GM18508 (cell line): ENCODE measurements at regions not wholly inside any gene's neighbourhood (a gene's known extent, or its start where the extent isn't known, plus 50 kb on each side); places are given as distances from the start of the nearest gene placed in this dataset.
"Not testable (repeated sequence)": the region's sequence is repeated elsewhere in the genome, so short reads cannot be mapped to it uniquely, and the experiment has no call there.

Source experiments
- ATAC-seq: cut with Tn5 transposase; IDR thresholded peaks from one replicate; pipeline ENCODE4 v1.9.1; 2021; ENCODE audit warnings: moderate number of reproducible peaks; ENCODE audit not compliant: insufficient read depth, unreplicated experiment

- ATAC-seq, result no peak
Observed at GRCh38 chr5:86671536-86671935, 53.8 kb downstream of the COX7C start.

- ATAC-seq, result no peak
Observed at GRCh38 chr5:86674069-86674468, 56.3 kb downstream of the COX7C start.

GRCh38 chr5:86675311-86675710 is 57.6 kb downstream of the COX7C start:
- ATAC-seq, result no peak

GRCh38 chr5:86679529-86679928 is 61.8 kb downstream of the COX7C start:
- ATAC-seq, result no peak

- no peak for ATAC-seq
Observed at GRCh38 chr5:86679949-86680348, 62.2 kb downstream of the COX7C start.

- no peak for ATAC-seq
Observed at GRCh38 chr5:86684222-86684621, 66.5 kb downstream of the COX7C start.

- no peak for ATAC-seq
Observed at GRCh38 chr5:86686046-86686445, 68.3 kb downstream of the COX7C start.

- ATAC-seq, result no peak
Observed at GRCh38 chr5:86688406-86688805, 70.7 kb downstream of the COX7C start.

- ATAC-seq, result no peak
Observed at GRCh38 chr5:86689103-86689729, 71.5 kb downstream of the COX7C start.

GRCh38 chr5:86709157-86709881 is 91.6 kb downstream of the COX7C start:
- no peak for ATAC-seq

- ATAC-seq, result no peak
Observed at GRCh38 chr5:86716121-86716520, 98.4 kb downstream of the COX7C start.

- ATAC-seq, result not testable (repeated sequence)
Observed at GRCh38 chr5:86731319-86732117, 113.8 kb downstream of the COX7C start.

GRCh38 chr5:86735370-86735769 is 117.6 kb downstream of the COX7C start:
- no peak for ATAC-seq

GRCh38 chr5:86737579-86737978 is 119.8 kb downstream of the COX7C start:
- ATAC-seq, result no peak

- ATAC-seq, result no peak
Observed at GRCh38 chr5:86748538-86749105, 130.9 kb downstream of the COX7C start.

- no peak for ATAC-seq
Observed at GRCh38 chr5:86749841-86750240, 132.1 kb downstream of the COX7C start.

- ATAC-seq, result no peak
Observed at GRCh38 chr5:86756839-86757238, 139.1 kb downstream of the COX7C start.

- ATAC-seq, result no peak
Observed at GRCh38 chr5:86757824-86758223, 140.1 kb downstream of the COX7C start.

GRCh38 chr5:86760661-86761060 is 142.9 kb downstream of the COX7C start:
- no peak for ATAC-seq

- ATAC-seq, result no peak
Observed at GRCh38 chr5:86763929-86764328, 146.2 kb downstream of the COX7C start.
